DND-41 (cell line): ENCODE measurements at regions not wholly inside any gene's neighbourhood (a gene's known extent, or its start where the extent isn't known, plus 50 kb on each side); places are given as distances from the start of the nearest gene placed in this dataset.

Source experiments
- CTCF ChIP-seq: IDR thresholded peaks from 2 replicates; pipeline ENCODE4 v1.5.1; 2012; ENCODE audit warnings: borderline replicate concordance, low read length, moderate library complexity, mild to moderate bottlenecking; ENCODE audit not compliant: poor library complexity, severe bottlenecking; ENCODE audit errors: extremely low read depth
- EZH2 ChIP-seq: IDR thresholded peaks from 3 replicates; pipeline ENCODE4 v1.6.1; 2012; ENCODE audit warnings: borderline replicate concordance, low read depth, mild to moderate bottlenecking, moderate library complexity, low read length, inconsistent platforms; ENCODE audit not compliant: severe bottlenecking

- TF ChIP-seq EZH2 (no peak), CTCF (no peak)
Observed at GRCh38 chr12:107243341-107243740, 150.0 kb upstream of the CRY1 start.
